GM19455 (cell line): ENCODE measurements at regions not wholly inside any gene's neighbourhood (a gene's known extent, or its start where the extent isn't known, plus 50 kb on each side); places are given as distances from the start of the nearest gene placed in this dataset.
"Not testable (repeated sequence)": the region's sequence is repeated elsewhere in the genome, so short reads cannot be mapped to it uniquely, and the experiment has no call there.

Source experiments
- ATAC-seq: cut with Tn5 transposase; IDR thresholded peaks from one replicate; pipeline ENCODE4 v1.9.1; 2021; ENCODE audit not compliant: unreplicated experiment

- no peak for ATAC-seq
These were observed 274.8 kb upstream of the HS6ST1 start for GRCh38 chr2:128593518-128593878.

GRCh38 chr2:128593879-128594650 is 275.4 kb upstream of the HS6ST1 start:
- ATAC-seq: no peak

- no peak for ATAC-seq
These were observed 275.9 kb upstream of the HS6ST1 start for GRCh38 chr2:128594651-128594910.

DNA sequence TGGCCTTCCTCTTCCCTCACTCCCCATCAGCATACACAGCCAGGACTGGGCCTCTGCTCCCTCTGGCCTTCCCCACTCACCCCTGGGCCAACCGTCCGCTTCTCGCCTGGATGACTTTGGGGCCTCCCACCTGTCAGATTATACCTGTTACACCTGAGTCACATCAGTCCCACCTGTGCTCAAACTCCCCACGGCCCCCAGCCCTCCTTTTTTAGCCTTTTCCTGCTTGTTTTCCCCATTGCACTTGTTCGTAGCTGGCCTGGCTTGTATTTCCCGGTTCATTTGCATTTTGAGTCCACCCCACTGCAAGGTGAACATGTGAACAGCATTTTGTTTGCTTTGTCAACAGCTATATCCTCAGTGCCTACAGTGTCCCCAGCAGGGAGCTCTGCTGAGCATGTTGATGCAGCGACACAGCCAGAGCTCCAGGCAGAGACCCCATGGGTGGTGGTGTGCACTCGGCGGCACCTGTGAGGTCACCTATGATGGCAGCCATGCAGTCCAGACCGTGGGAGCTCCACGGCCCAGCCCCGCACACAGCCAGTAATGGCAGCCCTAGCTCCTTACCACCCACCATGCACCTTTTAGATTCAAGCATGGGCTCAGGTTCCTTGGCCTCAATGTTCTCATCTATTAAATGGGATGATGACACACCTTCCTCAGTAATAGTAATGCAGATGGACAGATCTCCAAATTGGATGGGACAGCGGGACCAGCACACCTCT is 276.4 kb upstream of the HS6ST1 start:
- no peak for ATAC-seq

- no peak for ATAC-seq
These were observed 277.2 kb upstream of the HS6ST1 start for GRCh38 chr2:128595763-128596395.

DNA sequence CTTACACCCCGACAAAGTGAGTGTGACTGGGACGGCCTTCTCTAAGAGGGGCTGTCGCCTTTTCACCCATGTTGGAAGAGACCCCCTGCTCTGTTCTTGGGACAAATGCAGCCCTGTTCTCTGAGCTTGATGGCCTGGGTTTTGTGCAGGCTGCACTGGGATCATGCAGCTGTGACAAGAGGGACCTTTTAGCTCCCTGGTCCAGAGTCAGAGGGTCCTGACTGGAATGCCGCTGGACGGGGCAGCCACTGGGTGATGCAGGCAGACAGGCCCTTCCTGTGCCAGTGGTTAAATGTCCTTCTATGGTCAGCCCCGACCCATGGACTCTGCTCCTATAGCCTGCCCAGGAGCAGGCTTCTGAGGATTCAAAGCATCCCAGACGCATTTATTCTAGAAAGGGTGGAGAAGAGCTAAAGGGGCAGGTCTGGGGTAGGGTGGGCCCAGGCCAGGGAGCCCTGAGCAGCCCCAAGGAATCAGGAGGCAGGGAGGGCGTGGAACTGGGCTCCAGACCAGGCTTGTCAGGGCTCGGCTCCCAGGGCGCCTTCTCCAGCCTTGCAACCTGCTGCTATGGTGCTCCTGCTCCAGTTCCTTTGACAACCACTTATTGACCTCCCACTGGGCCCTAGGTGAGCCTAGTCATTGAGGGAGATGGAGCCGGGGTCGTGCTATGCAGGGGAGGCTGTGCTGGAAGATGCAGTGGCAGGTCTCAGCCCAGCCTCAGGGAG is 277.9 kb upstream of the HS6ST1 start:
- no peak for ATAC-seq

GRCh38 chr2:128597121-128597762 is 278.6 kb upstream of the HS6ST1 start:
- ATAC-seq: no peak

DNA sequence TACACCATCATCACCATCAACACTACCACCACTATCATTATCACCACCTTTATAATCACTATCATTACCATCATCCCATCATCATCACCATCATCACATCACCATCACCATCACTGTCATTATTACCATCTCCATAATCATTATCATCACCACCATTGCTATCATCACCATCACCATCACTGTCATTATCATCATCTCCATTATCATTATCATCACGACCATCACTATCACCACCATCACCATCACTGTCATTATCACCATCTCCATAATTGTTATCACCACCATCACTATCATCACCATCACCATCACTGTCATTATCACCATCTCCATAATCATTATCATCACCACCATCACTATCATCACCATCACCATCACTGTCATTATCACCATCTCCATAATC is 279.6 kb upstream of the HS6ST1 start:
- not testable (repeated sequence) for ATAC-seq

- ATAC-seq: no peak
These were observed 280.3 kb upstream of the HS6ST1 start for GRCh38 chr2:128598862-128599441.

GRCh38 chr2:128599700-128600099 is 281.0 kb upstream of the HS6ST1 start:
- no peak for ATAC-seq

DNA sequence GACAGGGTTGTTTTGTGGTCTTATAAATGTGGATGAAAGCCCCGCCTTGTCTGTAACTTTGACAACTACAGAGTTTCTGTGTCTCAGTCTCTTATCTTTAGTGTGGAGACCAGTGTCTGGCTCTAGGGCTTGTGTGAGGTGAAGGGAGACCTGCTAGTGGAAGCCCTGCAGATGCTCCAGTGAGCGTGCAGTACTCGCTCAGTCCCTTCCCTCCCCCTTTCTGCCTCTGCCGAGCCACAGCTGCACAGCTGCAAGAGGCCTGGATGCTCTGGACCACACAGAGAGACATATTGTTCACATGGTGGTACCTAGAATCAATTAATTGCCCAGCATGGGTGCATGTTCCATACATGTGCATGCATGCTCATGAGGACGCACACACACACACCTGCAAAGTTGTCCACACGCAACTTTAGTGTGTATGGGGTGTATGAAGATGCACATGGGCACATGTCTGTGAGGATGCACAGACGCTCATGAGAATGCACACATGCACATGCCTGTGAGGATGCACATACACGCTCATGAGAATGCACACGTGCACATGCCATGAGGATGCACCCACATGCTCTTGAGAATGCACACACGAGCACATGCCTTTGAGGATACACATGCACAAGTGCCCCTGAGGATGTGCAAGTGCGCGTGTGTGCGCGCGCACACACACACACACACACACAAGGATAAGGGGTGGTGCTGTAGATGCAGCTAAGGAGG is 282.1 kb upstream of the HS6ST1 start:
- ATAC-seq: no peak

GRCh38 chr2:128601298-128602037 is 282.8 kb upstream of the HS6ST1 start:
- ATAC-seq: no peak

DNA sequence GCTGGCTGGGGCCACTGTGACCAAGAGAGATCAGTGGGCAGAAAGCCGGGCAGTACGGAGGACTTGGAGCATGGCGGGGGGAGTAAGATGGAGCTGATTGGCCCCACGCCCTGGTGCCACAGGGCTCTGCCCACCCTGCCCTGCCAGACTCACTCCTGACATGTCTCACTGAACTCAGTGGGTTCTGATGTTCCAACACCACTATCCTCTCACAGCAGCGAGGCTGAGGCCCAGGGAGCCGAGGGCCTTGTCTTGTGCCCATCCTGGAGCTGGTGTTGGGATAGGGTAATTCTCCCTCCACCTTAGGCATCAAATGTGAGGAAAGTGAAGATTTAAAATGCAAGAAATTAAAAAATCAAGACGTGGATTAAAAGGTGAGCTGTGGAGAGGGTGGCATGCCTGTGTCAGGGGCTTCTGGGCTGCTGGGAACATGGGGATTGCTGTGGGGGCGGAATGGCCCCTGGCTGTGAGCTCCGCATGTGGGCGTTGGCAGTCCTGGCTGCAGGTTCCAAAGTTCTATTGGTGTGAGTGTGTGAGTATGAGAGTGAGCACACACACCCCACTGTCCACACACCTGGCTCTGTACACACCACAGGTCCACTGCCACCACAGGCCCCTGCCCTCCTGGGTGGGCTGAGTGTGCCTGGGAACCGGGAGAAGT is 283.5 kb upstream of the HS6ST1 start:
- ATAC-seq: no peak

GRCh38 chr2:128602699-128603101 is 284.0 kb upstream of the HS6ST1 start:
- ATAC-seq: no peak

GRCh38 chr2:128603411-128603924 is 284.8 kb upstream of the HS6ST1 start:
- ATAC-seq: no peak

- no peak for ATAC-seq
These were observed 285.4 kb upstream of the HS6ST1 start for GRCh38 chr2:128604045-128604444.

DNA sequence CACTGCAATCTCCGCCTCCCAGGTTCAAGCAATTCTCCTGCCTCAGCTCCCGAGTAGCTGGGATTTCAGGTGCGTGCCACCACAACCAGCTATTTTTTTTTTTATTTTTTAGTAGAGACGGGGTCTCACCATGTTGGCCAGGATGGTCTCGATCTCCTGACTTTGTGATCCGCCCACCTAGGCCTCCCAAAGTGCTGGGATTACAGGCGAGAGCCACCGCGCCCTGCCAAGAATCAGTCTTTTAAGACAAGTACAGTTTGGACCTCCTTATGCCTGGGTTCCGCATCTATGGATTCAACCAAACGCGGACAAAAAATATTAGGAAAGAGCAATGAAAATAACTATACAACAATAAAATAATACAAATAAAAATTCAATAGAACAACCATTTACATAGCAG is 285.9 kb upstream of the HS6ST1 start:
- ATAC-seq: not testable (repeated sequence)

GRCh38 chr2:128605421-128605820 is 286.8 kb upstream of the HS6ST1 start:
- no peak for ATAC-seq

- no peak for ATAC-seq
These were observed 287.3 kb upstream of the HS6ST1 start for GRCh38 chr2:128605931-128606330.
